ENCODE measurements at regions not wholly inside any gene's neighbourhood (a gene's known extent, or its start where the extent isn't known, plus 50 kb on each side); places are given as distances from the start of the nearest gene placed in this dataset.

DNA sequence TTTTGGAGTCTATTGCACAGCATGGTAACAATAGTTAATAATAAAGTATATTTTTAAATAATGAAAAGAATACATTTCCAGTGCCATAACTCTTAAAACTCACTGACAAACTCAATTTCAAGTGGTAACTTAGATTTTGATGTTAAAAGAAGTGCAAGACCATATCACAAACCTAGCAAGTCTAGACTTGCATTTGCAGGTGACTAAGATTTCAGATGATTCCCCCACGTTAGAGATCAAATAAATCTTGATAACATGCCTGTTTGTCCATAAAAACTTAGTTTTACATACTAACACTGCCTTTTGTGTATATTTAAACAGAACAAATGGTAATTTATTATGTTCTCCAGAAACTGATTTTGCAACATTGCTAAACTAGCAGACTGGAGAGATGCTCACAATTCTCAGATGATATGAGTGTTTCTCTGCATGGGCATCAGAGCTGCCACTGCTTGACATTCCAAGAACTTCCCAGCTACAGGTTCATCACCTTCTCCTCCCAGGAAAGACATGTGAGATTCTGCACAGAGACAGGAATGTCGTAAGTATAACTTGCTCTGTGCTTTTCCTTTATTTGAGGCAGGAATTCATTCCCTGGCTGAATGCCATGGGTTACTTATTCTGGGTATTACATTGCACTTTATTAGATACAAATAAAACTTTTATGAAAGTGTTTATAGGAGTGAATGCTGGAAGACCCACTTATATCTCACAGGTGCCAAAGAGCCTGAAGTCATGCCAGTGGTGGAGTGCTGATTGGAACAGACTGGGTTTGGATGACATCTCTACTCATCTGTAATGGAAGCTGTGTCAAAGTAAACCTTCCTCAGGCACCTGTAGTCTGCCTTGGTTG is 160.2 kb upstream of the FOXA2 start:
- no peak for DNase-seq

DNA sequence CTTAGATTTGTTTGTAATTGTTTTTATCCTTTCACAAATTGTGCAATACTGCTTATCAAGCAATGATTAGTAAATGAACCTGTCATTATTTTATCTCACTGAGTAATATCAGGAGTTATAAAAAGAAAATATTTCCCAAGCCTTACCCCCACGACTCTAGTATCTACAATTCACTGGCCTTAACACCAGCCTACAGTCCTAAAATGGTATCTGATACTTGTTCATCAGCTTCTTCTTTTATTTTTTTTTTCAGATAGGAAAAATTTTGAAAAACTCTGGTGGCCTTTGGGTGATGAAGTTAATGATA is 160.8 kb upstream of the FOXA2 start:
- DNase-seq, result no peak

DNA sequence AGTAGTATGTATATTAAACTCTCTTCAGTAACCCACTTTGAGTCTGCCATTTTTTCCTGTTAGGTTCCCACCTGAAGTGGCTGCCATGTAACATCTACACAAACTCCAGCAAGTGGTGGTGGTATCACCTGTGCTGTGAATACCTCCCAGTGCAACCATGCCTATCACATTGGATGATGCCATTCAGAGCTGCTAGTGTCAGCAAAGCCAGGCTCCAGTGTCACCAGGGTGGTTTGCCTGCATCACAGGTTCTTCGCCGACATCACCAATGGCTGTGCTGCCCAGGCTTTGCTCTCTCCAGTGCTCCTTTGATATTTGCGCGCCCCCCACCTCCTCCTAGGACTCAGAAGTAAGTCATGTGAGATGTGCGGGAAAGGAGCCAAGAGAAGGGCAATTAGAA is 162.6 kb upstream of the FOXA2 start:
- DNase-seq, result no peak

DNA sequence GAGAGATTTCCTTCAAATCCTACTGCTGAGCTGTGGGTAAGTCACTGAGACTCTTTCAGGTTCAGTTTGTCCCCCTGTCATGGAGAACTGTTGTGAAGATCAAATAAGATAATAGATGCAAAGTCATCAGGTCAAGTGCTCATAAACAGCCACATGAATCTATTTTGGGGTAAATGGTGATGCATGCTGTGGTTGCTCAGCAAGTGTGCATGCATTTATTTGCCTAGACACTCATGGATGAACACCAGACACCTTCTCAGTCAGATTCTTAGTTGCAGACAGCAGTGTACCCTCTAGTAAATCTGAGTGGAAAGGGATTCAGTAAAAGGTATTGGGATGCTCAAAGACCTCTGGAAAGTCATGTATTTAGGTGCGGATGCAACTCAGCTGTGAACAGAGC is 168.0 kb upstream of the FOXA2 start:
- DNase-seq, result no peak

DNA sequence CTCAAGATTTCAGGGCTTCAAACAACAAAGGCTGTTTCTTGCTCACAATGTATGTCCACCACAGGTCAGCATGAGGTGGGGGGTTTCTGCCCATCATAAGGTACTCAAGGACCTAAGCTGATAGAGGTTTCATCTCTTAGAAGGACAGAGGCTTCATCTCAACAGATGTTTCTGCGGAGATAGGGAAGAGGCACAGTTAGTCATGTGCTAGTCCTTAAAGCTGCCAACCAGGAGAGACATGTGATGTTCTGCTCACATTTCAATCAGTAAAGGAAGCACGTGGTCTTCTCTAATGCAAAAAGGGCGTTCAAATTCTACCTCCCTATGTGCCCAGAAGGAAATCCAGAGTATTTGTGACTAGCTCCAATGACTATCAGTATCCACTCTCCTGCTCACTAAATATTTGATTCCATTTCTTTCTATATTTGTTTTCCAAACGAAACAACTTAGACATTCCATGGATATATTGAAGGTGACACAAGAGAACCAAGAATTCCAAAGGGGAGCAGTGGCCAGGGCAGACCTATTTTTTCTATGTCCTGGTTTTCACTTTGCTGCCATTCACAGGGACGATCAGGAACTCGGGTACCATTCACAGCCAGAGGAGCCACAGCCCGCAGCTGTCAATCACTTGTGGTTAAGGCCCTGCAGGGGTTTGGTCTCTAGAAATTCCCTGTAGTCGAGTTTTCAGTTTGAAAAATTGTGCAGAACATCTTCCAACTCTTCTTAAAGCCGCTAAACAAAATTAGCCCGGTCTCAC is 173.2 kb upstream of the FOXA2 start:
- no peak for DNase-seq

DNA sequence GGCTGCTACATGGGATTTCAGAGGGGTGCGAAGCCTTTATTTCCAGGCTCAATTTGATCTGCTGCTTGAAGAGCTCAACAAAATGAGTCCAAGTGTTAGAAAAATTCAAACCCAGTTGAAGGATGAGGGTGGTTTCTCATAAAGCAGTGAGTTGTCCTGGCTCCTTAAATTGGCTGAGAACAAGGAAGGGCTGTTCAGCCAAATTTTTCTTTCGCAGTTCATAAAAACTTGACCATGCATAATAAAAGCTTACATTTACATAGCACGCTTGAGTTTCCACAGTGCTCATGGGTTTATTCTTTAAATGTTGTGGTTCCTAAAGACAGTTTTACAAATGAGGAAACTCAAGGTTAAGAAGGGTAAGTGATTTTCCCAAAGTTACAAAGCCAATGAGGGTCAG is 174.4 kb upstream of the FOXA2 start:
- DNase-seq, result no peak

- DNase-seq, result no peak
Observed at GRCh38 chr20:22762576-22763256, 178.3 kb upstream of the FOXA2 start.

GRCh38 chr20:22763257-22763906 is 179.0 kb upstream of the FOXA2 start:
- DNase-seq, result peak; percentile 17

DNA sequence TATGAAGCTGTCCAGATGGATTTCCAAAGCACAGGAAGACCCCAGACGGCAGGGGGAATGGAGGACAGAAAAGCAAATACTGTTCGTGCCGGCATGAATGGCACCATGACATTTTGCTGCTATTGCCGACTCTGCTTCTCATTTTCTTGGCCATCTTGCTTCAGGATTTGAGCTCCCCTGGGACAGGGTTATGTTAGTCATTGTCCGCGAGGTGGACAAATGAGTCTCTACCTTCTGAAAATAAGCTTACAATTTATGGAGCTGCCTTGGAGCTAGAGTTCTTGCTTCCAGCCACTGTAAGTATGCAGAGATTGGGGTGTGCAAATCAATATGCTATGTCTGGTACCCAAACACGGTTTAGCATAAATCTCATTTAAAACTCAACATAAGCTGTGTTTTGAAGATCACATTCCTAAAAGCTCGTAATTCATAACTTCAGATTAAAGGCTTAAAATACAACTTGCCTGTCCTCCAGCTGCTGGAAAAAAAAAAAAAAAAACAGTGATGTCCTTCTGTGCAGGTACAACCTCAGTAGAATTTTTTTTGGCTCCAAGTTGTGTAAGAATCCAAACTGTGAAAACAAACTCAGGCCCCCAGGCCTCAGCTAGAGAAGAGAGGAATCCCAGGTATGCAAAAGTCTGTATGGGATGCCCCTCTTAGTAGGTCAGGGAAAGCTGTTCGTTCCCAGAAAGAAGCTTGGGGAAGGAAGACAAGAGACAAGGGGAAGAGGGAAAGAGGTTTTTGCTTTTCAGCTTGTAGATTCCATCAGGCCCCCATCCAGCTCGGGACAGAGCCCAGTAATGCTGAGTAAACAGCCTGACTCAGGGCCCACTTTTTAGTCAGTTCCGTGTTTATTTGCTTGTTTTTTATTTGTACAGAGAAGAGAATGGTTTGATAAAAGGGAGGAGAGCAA is 184.2 kb upstream of the FOXA2 start:
- DNase-seq, result peak; percentile 30

- no peak for DNase-seq
Observed at GRCh38 chr20:22770241-22770800, 185.9 kb upstream of the FOXA2 start.

- DNase-seq, result no peak
Observed at GRCh38 chr20:22771706-22772105, 187.3 kb upstream of the FOXA2 start.

- DNase-seq, result no peak
Observed at GRCh38 chr20:22773344-22773743, 189.0 kb upstream of the FOXA2 start.

- no peak for DNase-seq
Observed at GRCh38 chr20:22775256-22775655, 190.9 kb upstream of the FOXA2 start.

GRCh38 chr20:22775671-22776139 is 191.3 kb upstream of the FOXA2 start:
- no peak for DNase-seq

- no peak for DNase-seq
Observed at GRCh38 chr20:22776369-22776768, 192.0 kb upstream of the FOXA2 start.

DNA sequence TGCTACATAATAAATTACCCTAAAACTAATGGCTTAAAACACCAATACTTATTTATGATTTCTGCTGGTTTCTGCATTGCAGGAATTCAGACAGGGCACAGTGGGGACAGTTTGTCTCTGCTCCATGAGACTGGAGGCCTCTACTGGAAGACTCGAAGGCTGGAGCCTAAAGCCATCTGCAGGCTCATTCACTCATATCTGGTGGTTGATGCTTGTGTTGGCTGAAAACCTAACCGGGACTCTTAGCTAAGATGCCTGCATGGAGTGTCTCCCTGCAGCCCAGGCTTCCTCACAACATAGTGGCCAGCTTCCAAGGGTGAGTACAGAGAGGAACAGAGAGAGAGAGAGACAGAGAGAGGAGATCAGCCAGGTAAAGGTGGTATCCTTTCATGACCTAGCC is 195.5 kb upstream of the FOXA2 start:
- DNase-seq, result no peak

DNA sequence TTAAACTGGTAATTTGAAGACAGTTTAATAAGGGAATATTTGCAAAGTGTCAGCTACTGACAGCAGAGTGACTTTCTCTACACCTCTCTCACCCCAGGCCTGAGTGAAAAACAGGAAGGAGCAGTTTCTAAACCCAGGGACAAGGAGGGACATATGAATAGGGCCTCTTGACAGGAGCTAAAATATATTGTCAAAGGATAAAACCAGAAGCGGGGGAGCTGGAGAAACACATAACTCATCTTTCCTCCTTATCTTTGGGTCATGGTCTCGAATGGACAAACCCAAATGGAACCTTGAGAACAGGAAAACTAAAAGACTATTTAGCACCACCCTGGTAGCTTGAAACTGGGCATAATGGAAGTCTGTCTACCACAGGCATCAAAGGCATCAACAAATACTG is 197.5 kb upstream of the FOXA2 start:
- no peak for DNase-seq

- DNase-seq, result no peak
Observed at GRCh38 chr20:22789676-22790075, 205.3 kb upstream of the FOXA2 start.

- no peak for DNase-seq
Observed at GRCh38 chr20:22791396-22791795, 207.0 kb upstream of the FOXA2 start.

DNA sequence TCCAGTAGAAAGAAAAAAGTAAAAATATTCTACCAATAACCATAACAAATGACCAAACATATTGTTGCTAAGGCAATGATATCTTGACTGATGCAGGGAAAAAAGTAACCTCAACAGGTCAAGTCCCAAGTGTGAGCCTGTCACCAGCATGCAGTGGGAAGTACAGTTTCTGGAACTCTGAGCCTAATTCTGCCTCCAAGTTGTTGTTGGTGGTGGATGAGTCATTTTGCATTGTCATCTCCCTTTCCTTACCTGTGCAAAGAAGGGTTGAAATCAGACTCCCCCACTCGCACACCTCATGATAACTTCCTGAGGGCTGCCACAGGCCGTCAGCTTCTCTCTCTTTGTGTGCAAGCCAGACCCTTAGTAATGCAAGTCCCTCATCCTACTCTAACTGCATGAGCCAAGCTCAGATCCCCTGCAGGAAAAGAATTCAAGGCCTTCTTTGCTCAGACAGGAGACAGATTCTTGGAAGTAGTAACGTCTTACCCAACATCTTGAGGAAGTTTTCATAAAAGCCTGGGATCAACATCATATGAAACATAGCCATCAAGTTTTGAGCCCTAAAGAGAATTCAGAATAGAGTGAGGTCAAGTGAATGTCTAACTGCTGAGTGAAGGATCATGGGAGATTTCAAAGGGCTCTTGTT is 207.6 kb upstream of the FOXA2 start:
- no peak for DNase-seq

DNA sequence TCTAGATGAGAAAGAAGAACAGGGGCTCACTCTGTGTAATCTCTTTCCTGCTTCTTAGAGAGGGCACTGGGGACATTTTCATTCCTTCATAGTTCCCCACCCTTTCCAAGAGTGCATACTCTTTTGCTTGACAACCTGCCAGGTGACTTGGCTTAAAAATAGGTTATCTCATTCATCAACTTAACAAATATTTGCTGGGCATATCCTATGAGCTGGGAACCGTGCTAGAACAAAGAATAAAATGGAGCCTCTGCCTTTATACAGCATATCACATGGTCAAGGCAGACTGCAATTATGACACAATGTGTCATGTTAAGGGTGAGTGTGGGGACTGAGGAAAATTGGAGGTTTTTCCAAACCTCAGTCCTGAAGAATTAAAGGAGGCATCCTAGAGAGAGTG is 209.8 kb upstream of the FOXA2 start:
- DNase-seq, result no peak
